Effector memory CD4-positive, alpha-beta T cell (primary cell): ENCODE measurements at regions not wholly inside any gene's neighbourhood (a gene's known extent, or its start where the extent isn't known, plus 50 kb on each side); places are given as distances from the start of the nearest gene placed in this dataset.

Source experiments
- DNase-seq, 3 donors: peaks; one replicate each; pipeline ENCODE4 v3.0.0-alpha.2; 2020
- H3K27ac ChIP-seq: 2 replicates; pipeline ENCODE4 v1.7.0; 2013; ENCODE audit warnings: mild to moderate bottlenecking, low read length, moderate library complexity; ENCODE audit not compliant: insufficient read depth, poor library complexity, severe bottlenecking
- H3K27me3 ChIP-seq: replicated peaks from 2 replicates; pipeline ENCODE4 v1.7.0; 2013; ENCODE audit warnings: mild to moderate bottlenecking, low read length; ENCODE audit not compliant: insufficient read depth, control insufficient read depth, poor library complexity, severe bottlenecking
- H3K36me3 ChIP-seq: 2 replicates; pipeline ENCODE4 v1.7.0; 2013; ENCODE audit warnings: mild to moderate bottlenecking, low read length, moderate library complexity; ENCODE audit not compliant: control insufficient read depth, insufficient read depth
- H3K4me1 ChIP-seq: 2 replicates; pipeline ENCODE4 v1.7.0; 2013; ENCODE audit warnings: low read length, mild to moderate bottlenecking; ENCODE audit not compliant: control insufficient read depth, insufficient read depth, poor library complexity, severe bottlenecking
- H3K4me3 ChIP-seq: 2 replicates; pipeline ENCODE4 v1.7.0; 2013; ENCODE audit warnings: low read length, low read depth, mild to moderate bottlenecking; ENCODE audit not compliant: insufficient read depth, poor library complexity, severe bottlenecking
- H3K9me3 ChIP-seq: 2 replicates; pipeline ENCODE4 v1.7.0; 2013; ENCODE audit warnings: mild to moderate bottlenecking, low read length, moderate library complexity; ENCODE audit not compliant: control insufficient read depth

- DNase-seq, result no peak
- Histone ChIP-seq H3K4me3 (no peak overlapping the region), H3K27me3 (no peaks in the 10 kb centered on the region), H3K36me3 (no peaks in the 10 kb centered on the region), H3K27ac (no peak overlapping the region), H3K4me1 (no peaks in the 10 kb centered on the region), H3K9me3 (no peaks in the 10 kb centered on the region)
Observed at GRCh38 chr11:16410479-16410878, 54.1 kb upstream of the SOX6 start.

- Histone ChIP-seq H3K27ac (no peak overlapping the region), H3K36me3 (no peaks in the 10 kb centered on the region), H3K4me3 (no peak overlapping the region), H3K27me3 (no peaks in the 10 kb centered on the region), H3K4me1 (no peaks in the 10 kb centered on the region), H3K9me3 (no peaks in the 10 kb centered on the region)
- no peak for DNase-seq
Observed at GRCh38 chr11:16408619-16409018, 52.3 kb upstream of the SOX6 start.

GRCh38 chr11:16406226-16406625 is 49.9 kb upstream of the SOX6 start:
- Histone ChIP-seq H3K27me3 (no peaks in the 10 kb centered on the region), H3K4me1 (no peaks in the 10 kb centered on the region), H3K9me3 (no peaks in the 10 kb centered on the region), H3K27ac (no peak overlapping the region), H3K36me3 (no peaks in the 10 kb centered on the region), H3K4me3 (no peak overlapping the region)
- DNase-seq, result no peak
